NCI-H2107 (cell line): ENCODE measurements at regions not wholly inside any gene's neighbourhood (a gene's known extent, or its start where the extent isn't known, plus 50 kb on each side); places are given as distances from the start of the nearest gene placed in this dataset.

Experiments
- DNase-seq: peaks from one replicate; lab custom pipeline; 2025; lab: John Stamatoyannopoulos, UW

DNA sequence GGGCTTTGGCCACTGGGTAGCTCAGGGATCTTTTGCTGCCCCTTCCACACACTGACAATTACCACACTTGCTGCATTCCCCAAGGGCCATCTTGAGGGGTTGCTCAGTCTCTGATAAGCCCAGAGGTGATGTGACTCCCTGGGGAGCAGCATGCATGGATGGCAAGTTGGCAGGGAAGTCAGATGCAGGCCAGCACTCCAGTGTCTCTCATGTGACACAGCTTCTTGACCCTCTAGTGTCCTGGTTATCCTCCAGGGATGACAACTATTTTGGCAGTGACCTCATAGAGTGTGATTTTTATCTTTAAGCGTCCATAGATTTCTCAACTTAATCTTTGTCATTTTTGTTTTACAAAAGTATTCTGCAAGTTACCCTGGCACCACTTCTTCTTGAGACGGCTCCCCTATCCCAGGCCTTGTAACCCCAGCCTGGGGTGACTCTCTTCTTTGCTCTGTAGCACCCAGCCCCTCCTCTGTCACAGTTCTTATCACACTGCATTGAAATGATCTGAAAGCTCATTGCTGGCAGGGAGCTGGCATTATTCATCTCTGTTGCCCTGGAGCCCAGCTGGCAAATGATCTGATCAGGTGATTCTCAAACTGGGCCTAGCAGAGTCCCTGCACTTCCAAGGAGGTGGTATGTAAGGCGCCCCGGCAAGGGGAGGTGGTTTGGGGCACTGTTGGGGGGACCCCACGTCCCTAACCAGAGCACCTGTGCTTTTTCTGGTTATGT lies 72.6 kb downstream of the TENT5C start:
- DNase-seq: no peak

DNA sequence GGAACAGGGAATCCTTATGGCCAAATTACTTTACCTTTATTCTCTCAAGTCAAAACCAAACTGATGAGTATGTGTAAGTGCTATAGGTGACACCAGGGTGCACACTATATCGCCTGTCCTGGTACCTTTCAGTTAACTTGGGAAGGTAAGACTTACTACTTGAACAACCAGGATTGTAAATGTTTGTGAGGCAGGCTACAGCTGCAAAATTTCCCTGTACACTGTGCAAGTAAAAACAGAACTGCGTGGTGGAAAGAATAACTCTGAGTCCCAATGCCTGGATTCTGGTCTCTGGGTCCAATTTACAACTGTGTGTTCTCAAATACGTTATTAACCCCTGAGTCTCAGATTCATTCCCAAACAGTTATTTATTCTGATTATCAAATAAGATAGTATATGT lies 73.5 kb downstream of the TENT5C start:
- DNase-seq: no peak

DNA sequence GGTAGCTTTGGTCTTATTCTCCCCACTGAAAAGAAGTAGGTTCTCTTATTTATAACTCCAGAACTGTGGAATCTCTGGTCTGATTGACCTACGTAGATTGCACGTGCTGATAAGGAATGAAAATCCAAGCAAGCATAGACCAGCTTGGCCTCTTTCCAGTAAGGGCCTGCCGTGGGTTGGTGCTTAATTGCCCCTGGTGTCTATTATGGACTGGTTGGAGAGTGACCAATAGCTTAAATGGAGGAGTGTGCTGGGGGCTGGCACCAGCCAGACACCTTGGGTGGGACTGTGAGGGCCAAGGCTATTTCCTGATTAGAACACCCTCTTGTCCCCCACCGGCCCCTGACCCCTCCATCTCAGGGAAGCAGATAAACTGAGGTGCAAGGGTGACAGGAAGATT lies 74.0 kb downstream of the TENT5C start:
- DNase-seq: no peak

DNA sequence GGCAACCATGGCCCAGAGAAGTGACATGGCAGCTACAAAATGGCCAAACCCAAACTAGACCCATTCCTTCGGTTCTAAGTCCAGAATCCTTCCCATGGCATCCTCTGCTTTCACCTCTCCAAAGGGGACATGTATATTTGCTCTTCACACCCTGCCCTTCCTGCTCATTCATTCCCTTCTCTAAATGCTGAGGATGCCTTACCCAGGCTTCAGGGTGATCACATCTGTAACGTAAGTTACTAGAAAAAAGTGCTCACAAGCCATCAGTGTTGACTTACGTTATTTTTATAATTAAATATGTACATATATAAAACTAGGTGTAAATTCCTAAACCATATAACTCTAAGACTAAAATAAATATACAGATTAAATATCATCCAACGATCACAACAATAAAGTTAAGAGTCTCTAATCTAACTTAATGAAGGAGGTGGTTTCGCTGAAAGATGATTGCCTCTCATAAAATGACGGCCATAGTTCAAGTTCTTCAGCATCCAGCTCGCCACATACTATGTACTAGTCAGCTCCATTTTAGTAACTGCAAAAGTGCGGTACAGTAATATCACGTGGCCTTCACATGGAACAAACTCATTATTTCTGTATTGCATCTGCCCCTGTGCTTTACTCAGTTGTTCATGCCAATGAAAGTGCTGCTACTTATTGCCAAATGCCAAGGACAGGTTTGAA lies 74.6 kb downstream of the TENT5C start:
- no peak for DNase-seq

DNA sequence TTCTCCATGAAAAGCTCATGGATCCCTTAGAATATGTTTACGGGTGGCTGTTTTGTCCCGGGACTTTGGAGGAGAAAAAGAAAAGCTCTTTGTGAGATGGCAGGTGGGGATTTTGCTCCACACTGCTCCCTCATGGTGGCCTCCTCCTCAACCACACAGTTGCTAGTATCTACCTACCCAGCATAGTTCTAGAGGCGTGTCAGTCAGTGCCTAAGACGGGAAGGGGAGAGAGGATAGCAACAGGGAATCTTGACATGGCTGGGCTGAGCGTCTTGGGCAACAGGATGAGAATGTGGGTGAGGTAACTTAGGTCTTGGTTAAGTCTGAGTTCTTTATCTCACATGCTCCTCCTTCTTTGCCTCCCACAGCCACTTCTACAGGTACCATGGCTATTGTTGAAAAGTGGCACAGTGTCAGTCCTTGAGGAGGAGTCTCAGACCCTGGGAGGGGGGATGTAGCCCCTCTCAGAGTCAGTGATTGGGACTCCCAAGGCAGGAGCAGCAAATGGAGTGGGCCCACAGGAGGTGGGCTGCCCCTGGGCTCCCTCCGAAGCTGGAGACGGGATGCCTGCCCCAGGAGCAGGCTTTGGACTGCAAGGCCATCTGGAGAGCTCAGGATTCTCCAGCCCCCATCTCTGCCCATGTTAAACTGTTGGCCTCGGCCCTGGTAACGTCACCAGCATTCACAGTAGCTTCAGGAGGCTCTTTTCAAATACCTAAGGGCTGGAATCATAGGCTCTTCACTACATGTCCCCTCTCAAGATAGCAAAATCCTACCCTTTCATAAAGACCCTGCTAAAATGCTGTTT lies 75.4 kb downstream of the TENT5C start:
- DNase-seq: no peak

DNA sequence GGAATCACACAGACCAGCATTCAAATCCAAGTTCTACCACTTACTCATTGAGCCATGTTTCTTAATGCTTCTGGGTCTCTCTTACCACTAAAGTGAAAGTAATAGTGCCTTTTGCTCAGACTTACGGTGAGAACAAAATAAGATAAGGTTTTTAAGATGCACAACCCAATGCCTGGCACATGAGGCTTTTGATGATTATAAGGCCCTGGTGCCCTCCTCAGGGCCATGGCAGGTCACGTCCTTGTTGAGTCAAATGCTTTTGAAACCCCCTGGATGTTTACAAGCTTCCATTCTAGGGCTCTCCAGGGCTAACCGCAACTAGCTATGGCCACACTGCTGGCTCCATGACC lies 76.0 kb downstream of the TENT5C start:
- no peak for DNase-seq

DNA sequence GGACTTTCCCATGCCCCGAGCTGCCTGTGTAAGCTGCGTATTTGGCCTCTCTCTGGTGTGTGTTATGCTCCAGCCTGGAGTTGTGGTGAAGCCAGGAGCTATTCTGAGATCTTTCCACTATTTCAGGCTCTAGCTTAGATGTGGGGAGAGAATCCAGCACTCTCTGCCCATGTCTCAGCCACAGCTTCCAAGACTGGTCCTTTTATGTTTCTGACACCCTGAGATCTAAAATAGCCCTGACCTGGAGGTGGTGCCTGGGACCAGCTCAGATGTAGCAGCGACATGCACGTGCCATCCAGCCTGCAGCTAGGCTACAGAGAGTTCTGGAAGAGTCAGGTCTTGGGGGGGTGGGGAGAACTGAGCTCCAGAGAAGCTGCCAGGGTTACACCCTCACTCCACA lies 76.5 kb downstream of the TENT5C start:
- DNase-seq: no peak

DNA sequence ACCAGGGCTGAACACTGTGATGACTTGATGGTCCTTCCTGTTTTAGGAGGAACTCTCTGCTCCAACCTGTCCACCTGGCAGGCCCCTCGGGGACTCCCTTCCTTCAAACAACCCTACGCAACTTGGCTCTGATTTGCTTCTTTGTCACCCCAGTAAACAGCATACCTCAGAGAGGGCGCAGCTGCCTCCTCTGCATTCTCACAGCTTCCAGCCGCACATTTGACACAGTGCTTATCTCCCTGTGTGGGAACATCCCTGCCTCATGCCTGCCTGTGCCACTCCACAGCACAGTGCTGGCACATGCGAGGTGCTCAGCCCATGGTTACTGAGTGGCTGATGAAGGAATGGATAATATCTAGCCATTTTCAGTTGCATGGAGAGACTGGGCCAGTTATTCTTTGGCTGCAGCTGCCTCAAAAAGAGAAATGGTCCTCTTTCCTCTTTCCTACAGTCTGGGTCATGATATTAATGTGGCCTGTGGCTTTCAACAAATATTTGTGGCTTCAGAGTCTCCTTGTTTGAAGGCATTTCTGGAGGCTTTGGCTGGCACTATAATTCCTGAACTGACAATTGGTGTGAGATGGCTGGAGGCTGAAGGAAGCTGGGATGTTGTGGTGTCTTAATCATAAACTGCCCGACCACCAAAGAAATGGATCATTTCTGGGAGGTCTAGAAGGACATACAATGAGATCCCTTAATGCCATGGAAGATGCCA lies 77.9 kb downstream of the TENT5C start:
- DNase-seq: no peak

DNA sequence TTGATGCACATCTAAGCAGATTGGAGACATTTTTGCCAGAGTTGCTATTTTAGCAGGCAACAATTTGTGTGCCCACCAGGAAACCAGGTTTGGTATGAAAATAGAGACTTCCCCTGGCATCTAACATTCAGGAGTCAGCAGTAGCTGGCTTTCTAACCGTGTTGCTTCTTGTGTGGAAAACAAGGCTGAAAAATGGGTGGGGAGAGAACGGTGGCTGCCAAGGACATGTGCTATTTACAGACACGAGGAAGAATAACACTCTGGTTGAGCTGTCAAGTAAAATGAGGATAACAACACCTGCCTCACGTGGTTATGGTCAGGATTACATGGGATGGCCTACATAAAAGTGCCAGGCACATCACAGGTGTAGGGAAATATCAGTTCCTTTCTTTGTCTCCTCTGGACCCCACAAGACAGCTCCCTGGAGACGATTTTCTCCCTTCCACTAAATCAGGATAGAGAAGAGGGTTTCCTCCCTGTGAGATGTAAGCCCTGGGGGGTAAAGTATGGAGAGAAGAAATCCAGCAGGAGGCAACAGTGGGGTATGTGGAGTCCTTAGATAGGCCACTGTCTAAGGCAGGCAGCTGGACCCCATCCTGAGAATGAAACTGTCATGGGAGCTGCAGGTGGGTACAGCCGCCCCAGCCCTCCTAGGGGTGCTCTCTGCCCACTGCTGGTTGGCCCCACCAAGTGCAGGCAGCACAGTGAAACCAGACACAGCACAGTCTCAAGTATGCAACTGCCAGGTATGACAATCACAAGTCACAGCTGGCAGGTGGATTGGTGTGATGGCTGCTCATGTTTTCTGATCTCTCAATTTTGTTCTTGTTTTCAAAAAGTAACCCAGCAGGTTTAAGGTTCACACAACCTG lies 80.3 kb downstream of the TENT5C start:
- peak; percentile 25 for DNase-seq

DNA sequence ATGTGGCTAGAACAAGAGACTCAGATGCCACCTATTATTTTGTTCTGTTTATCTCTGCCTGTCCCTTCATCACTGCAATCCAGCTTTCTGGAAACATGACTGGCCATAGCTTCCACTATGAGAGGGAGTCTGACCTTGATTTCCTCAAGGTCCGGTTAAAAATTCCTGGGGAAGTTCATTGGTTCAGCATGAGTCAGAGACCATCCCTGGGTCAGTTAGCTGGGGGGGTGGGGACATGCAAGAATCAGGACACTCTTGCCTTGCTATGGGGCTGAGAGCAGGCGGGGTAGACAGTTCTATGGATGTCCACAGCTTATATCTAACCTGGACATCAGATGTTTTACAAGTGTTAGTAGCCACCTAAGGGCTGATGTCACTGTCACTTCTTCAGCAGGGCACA lies 81.1 kb downstream of the TENT5C start:
- DNase-seq: no peak

DNA sequence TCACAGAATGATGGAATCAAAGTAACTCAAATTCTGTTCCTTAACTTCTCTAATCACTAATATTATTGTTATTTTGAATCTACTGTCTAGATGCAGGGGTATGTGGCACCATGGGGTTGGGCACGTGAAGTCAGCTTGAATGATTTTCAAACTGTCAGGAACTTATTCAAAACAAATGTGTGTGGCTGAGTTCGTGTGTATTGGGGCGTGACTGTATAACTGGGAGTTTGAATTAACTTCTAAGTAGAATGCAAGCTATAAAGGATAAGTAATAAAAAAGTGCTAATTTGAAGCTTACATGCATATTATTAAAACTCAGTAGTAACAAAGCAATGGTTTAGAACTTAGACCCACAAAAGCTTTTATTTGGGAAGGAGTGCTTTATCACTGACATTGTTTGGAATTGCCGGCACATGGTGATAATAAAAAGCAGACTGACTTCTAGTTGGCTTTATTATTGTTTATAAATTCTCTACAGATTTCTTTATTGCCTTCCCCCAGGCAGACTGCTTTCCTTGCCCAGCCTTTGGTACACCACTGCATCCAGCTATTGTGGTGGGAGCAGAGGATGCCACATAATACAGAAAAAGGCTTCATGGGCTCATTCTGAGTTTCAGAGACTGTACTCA lies 84.3 kb downstream of the TENT5C start:
- DNase-seq: no peak

DNA sequence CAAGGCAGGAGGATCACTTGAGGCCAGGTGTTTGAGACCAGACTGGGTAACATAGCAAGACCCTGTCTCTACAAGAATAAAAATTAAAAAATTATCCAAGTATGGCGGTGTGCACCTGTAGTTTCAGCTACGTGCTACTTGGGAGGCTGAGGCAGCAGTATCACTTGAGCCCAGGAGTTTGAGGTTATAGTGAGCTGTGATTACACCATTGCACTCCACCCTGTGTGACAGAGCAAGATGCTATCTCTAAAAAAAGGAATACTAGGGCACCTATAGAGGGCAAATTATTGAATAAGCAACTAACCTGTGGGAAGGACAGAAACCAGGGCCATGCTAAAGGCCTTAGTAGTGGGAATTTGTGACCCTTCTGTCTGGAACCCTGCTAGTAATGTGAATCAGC lies 86.1 kb downstream of the TENT5C start:
- DNase-seq: no peak

DNA sequence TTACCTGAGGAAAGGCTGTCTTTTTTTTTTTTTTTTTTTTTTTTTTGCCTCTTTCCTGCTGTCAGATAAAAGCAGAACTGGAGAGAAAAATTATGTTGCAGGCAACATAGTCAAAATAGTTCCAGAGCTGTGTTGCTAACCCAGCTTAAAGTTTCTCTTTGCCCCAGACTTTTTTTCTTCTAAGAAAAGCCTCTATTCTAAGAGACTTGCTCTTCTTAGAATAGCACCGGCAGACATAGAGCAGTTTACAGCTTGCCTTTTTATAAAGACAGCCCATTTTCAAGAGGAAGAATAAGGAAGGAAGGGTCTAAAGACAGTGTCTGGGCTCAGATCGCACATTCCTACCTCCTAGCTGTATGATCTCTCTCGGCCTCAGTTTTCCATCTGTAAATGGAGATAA lies 88.7 kb downstream of the TENT5C start:
- no peak for DNase-seq

DNA sequence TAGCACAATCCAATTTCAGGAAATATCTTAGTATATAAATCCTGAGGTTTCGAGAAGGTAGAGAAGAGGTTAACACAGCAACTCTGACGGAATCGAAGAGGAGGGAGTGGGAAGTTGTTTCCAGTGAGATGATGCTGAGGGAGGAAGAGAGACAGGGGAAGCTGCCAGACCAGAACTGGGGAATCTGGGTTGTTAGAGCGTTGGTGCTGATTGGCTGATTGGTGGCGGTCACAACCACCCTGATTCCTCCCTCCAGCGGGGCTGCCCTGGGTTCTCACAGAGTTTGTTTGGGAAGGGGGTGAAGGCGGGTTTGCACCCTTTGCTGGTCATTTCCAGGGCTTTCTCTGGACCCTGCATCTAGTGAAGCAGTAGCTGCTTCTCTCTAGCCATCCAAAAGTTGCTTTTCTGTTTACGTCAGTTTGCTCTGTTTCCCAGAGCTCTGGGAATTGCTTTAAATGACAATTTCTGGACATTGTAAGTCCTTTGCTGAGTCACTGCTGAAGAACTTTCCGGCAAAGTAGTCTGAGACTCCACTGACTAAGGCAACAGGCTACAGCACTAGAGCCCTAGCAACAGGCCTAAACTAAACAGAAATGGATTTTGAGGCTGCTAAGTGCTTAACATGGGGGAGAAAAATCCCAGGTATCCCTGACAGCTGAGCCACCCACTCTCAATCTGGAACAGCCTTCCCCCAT lies 90.1 kb downstream of the TENT5C start:
- DNase-seq: no peak

DNA sequence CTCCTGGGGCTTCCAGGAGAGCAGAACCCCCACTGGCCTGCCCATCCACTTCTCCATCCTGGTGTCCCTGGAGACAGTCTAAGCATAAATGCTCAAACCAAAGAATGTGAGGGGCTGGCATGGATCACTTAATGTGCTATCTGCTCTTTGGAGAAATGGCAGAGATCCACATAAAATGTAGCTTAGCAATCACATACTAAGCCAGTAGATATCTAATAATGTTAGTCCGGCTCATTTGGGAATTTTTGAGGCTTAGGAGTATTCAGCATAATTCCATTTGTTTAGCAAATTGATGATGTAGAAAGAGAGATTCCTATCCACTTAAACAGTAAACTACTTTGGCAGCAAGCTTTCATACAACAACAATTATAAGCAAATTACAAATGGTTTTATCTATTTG lies 90.7 kb downstream of the TENT5C start:
- DNase-seq: no peak

DNA sequence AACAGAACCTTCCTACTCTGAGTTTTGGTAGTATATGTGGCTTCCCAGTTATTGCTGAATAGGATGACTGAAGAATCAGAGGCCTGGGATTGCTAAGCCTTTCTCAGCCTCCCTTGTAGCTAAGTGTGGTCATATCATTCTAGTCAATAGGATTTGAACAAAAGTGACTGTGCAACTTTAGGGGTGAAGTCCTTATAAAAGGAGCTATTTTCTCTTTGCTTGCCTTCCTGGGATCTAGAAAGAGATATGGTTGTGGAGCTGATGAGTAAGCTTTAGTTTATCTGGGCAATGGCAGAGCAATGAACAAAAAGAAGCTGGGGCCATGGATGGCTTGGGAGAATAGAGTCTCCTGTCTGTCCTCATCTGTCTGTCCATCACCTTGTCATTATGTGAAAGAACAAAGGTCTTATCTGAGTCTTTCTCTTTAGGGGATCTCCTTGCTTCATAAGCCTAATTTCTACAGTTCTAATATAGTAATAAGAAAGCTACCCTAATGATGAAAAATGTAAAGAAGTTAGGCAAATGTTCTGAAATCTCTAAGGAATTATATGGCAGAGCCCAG lies 91.5 kb downstream of the TENT5C start:
- DNase-seq: no peak

DNA sequence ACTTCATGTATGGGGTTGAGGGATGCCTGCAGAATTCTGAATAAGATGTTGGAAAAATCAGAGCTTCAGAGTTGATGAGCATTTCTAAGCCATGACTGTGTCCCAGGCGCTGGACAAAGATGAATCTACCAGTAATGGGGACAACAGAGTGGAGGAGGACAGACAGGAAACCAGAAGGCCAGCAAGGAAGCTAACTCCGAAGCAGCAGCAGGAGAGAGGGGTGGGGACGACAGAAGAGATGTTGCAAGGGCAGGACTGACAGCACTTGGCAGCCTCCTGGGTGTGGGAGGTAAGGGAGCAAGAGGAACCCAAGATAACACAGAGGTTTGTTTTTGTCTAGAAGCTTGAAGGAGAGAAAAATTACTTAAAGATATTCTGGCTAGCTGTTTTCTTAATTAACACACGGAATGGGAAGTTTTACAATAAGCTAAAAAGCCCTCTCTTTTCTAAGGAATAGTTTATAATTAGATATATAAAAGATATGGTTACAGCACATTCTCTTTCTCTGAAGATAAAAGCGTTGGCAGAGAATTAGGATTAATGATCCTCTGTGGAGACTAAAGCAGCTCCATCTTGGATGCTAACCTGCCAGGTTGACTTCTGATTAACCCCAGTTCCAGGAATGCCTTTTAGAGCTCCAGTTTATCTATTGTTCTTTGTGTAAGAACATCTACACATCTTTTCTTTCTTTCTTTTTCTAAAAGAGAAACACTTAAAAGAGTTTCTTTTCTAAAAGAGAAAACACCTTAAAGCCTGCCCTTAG lies 92.7 kb downstream of the TENT5C start:
- no peak for DNase-seq

DNA sequence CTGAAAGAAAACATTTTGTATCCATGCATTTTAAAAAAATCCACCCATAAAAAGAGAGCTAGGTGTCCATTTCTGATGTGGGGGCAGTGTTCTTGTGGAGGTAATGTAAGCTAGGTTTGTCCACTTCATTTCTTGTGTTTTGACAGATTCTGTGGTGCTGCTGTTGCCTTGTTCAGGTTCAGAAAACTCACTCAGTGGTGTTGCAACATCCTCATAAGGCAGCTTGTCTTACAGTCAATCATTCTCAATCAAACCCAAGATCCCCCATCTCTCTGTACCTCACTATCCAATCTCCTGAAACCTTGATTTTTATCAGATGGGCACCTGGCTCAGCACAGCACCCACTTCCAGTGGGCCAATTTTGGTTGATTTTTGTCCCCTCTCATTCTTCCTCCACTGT lies 94.1 kb downstream of the TENT5C start:
- DNase-seq: no peak

DNA sequence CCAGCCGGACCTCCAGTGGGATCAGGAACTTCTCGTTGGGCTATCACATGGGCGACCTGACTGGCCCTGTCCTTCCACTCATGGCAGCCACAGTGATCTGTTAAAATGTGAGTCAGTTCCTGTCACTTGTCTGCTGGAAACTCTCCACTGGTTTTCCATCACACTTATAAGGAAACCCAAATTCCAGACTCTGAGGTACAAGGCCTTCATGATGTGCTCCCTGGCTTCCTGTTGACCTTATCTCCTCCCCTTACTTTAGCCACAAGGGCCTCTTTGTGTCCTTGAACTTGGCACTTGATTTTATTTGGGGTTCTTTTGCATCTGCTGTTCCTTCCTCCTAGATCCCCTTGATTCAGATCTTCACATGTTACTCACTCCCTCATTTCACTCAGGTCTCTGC lies 96.8 kb downstream of the TENT5C start:
- DNase-seq: no peak
